ENCODE measurements at regions not wholly inside any gene's neighbourhood (a gene's known extent, or its start where the extent isn't known, plus 50 kb on each side); places are given as distances from the start of the nearest gene placed in this dataset.

DNA sequence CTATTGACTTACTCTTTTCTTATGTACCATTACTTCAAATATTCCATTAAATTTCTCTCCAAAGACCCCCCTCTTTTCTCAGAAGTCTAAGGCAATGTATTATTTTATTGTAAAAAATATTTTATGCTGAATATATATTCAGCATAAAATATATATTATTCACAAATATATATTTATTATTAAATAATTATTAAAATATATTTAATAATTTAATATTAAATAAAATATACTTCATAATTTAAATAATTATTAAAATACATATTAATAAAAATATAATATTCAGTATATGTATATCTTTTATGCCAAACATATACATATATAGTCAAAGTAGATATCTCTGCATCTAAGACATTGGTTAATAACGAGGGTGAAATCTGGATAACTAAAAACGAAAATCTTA lies 418.4 kb downstream of the GASK1B start:
- H3K27me3 ChIP-seq, result no peaks in the 10 kb centered on the region
- TF ChIP-seq POLR2A (IDR thresholded peaks at IDR 0.05) (no peak), CTCF (IDR thresholded peaks at IDR 0.05) (no peak), EP300 (IDR thresholded peaks at IDR 0.05) (no peak), POLR2AphosphoS5 (IDR thresholded peaks at IDR 0.05) (no peak)
- H3K4me1 ChIP-seq, result no peaks in the 10 kb centered on the region
- WGBS, 2 donors, result 84 to 86% methylated on average over 2 of the region's 2 CpGs
- H3K9me3 ChIP-seq, result no peaks in the 10 kb centered on the region
- H3K4me3 ChIP-seq, result no peak overlapping the region
- intact Hi-C loops (cut with DNase I), result no loop called here
- no peaks in the 10 kb centered on the region for H3K36me3 ChIP-seq
- DNase-seq, result no peak
- H3K27ac ChIP-seq, result no peak overlapping the region

DNA sequence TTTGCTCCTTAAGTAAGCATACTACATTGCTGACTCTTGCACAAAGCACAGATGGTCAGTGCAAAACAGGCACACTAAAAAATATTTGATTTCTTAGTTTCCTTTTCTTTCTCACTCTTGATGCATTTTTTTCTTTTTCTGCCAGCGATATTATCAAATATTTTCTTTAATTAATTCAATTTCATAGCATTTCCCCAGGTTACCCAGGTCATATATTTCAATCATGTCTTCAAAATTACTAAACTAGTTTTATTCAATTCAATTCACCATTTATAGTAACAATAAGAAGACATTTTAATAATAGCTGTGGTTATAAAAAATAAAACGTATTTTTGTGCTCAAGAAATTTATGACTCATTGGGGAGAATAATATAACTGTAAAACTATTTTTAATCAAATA lies 421.2 kb downstream of the GASK1B start:
- intact Hi-C loops (cut with DNase I), result no loop called here
- no peak for TF ChIP-seq EP300 (IDR thresholded peaks at IDR 0.05)
- H3K27me3 ChIP-seq, result no peaks in the 10 kb centered on the region
- no peak overlapping the region for H3K4me3 ChIP-seq
- no peak for DNase-seq
- H3K9me3 ChIP-seq, result no peaks in the 10 kb centered on the region
- 79 to 80% methylated on average over 2 of the region's 2 CpGs for WGBS, 2 donors
- H3K4me1 ChIP-seq, result no peaks in the 10 kb centered on the region
- H3K27ac ChIP-seq, result no peak overlapping the region
- H3K36me3 ChIP-seq, result no peaks in the 10 kb centered on the region

DNA sequence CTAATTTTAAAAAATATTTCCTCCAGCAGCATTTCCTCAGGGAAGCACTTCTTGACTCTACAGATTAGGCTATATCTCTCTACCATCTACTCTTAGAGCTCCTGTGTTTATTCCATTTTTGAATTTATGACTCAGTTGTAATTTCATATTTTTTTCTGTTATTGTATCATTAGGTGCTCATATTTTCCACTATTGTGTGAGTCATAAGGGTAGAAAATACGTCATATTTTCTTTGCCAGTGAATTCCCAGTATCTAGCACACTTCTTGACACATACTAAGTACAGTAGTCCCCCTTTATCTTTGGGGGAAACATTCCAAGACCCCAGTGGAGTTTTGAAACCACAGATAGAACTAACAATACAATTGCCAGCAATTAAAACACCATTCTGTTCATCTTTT lies 431.2 kb downstream of the GASK1B start:
- TF ChIP-seq EP300 (IDR thresholded peaks at IDR 0.05), result no peak
- TF ChIP-seq POLR2AphosphoS5 (IDR thresholded peaks at IDR 0.05), result no peak

DNA sequence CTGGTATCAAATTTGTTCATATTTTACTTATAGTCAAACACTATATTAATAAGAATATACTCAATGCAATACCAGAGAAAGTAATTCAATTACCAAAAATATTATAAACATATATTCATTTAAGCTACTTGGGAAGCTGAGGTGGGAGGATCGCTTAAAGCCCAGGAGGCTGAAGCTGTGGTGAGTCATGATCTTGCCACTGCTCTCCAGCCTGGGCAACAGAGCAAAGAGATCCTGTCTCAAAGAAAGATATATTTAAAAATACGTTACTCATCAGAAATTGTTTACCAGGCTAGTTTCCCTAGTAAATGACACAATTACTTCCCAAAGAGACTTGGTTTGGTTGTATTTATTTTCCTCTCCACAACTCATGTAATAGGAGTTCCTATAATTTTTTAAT lies 433.6 kb downstream of the GASK1B start:
- no peak overlapping the region for H3K4me3 ChIP-seq
- no peaks in the 10 kb centered on the region for H3K36me3 ChIP-seq
- H3K9me3 ChIP-seq, result no peaks in the 10 kb centered on the region
- H3K4me1 ChIP-seq, result no peaks in the 10 kb centered on the region
- no peaks in the 10 kb centered on the region for H3K27me3 ChIP-seq
- DNase-seq, result no peak
- no peak overlapping the region for H3K27ac ChIP-seq
- WGBS, 2 donors, result 78 to 82% methylated on average over 2 of the region's 2 CpGs
- intact Hi-C loops (cut with DNase I), result no loop called here
- TF ChIP-seq POLR2A (IDR thresholded peaks at IDR 0.05), result no peak
- TF ChIP-seq POLR2AphosphoS5 (IDR thresholded peaks at IDR 0.05), result no peak
- TF ChIP-seq EP300 (IDR thresholded peaks at IDR 0.05), result no peak
- no peak for TF ChIP-seq CTCF (IDR thresholded peaks at IDR 0.05)

More for the DNA sequence above, 431.2 kb downstream of the GASK1B start:
- intact Hi-C loops (cut with DNase I), result no loop called here
- no peaks in the 10 kb centered on the region for H3K9me3 ChIP-seq
- 69 to 74% methylated on average over 1 of the region's 1 CpG for WGBS, 2 donors
- H3K4me3 ChIP-seq, result no peak overlapping the region
- no peaks in the 10 kb centered on the region for H3K27me3 ChIP-seq
- H3K4me1 ChIP-seq, result no peaks in the 10 kb centered on the region
- H3K27ac ChIP-seq, result no peak overlapping the region
- H3K36me3 ChIP-seq, result no peaks in the 10 kb centered on the region
- DNase-seq, result no peak

- no peaks in the 10 kb centered on the region for H3K36me3 ChIP-seq
- 88 to 91% methylated on average over 3 of the region's 3 CpGs for WGBS, 2 donors
- H3K9me3 ChIP-seq, result no peaks in the 10 kb centered on the region
- intact Hi-C loops (cut with DNase I), result no loop called here
- no peak overlapping the region for H3K4me3 ChIP-seq
- no peak overlapping the region for H3K27ac ChIP-seq
- H3K4me1 ChIP-seq, result no peaks in the 10 kb centered on the region
- DNase-seq, result no peak
- TF ChIP-seq POLR2AphosphoS5 (IDR thresholded peaks at IDR 0.05) (no peak), POLR2A (IDR thresholded peaks at IDR 0.05) (no peak), EP300 (IDR thresholded peaks at IDR 0.05) (no peak), CTCF (IDR thresholded peaks at IDR 0.05) (no peak)
- no peaks in the 10 kb centered on the region for H3K27me3 ChIP-seq
Measured at GRCh38 chr4:157728215-157728614, 444.6 kb downstream of the GASK1B start.

DNA sequence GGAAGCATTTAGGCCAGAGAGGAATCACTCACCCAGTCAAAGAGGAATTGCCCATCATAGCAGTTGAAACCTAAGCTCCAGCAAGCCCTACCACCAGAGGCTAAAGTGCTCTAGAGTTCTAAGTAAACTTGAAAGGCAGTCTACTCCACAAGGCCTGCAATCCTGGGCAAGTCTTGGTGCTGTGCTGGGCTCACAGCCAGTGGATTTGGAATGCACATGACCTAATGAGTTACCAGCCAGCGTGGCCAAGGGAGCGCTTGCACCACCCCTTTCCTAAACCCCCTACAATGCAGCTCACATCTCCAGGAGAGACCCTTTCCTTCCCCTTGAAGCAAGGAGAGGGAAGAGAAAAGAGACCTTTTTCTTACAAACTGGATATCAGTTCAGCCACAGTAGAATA lies 445.7 kb downstream of the GASK1B start:
- no peak overlapping the region for H3K27ac ChIP-seq
- no peaks in the 10 kb centered on the region for H3K27me3 ChIP-seq
- WGBS, 2 donors, result 76 to 79% methylated on average over 2 of the region's 2 CpGs
- no peak for TF ChIP-seq EP300 (IDR thresholded peaks at IDR 0.05)
- no peak for TF ChIP-seq POLR2A (IDR thresholded peaks at IDR 0.05)
- no peak for TF ChIP-seq CTCF (IDR thresholded peaks at IDR 0.05)
- no peak for TF ChIP-seq POLR2AphosphoS5 (IDR thresholded peaks at IDR 0.05)
- intact Hi-C loops (cut with DNase I), result no loop called here
- no peaks in the 10 kb centered on the region for H3K4me1 ChIP-seq
- H3K9me3 ChIP-seq, result no peaks in the 10 kb centered on the region
- H3K36me3 ChIP-seq, result no peaks in the 10 kb centered on the region
- H3K4me3 ChIP-seq, result no peak overlapping the region
- no peak for DNase-seq

Measured in sigmoid colon (tissue), 6 donors.